ENCODE measurements at regions not wholly inside any gene's neighbourhood (a gene's known extent, or its start where the extent isn't known, plus 50 kb on each side); places are given as distances from the start of the nearest gene placed in this dataset.

DNA sequence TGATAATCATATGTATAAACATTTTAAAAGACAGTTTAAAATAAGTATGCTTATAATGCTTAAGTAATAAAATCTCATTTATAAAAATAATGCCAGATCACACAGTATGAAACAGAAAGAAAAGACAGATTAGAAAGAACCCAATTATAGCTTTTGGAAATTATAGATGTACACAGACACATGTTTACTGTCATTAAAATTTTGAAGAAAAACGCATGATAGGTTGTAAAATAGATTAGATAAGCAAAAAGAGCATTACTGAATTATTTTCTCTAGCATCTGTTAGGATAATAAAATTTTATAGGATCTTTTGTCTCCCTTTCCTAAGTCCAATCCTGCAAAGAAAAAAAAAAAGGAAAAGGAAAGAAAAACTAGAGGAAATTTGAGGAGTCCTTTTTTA, 1107.3 kb upstream of the LRRN3 start:
- TF ChIP-seq EZH2 (IDR thresholded peaks at IDR 0.05; ENCODE audit: insufficient read depth, poor library complexity, severe bottlenecking), result no peak
- TF ChIP-seq EZH2phosphoT487 (IDR thresholded peaks at IDR 0.05; ENCODE audit: insufficient read depth, low read depth), result no peak
